ENCODE measurements at regions not wholly inside any gene's neighbourhood (a gene's known extent, or its start where the extent isn't known, plus 50 kb on each side); places are given as distances from the start of the nearest gene placed in this dataset.

DNA sequence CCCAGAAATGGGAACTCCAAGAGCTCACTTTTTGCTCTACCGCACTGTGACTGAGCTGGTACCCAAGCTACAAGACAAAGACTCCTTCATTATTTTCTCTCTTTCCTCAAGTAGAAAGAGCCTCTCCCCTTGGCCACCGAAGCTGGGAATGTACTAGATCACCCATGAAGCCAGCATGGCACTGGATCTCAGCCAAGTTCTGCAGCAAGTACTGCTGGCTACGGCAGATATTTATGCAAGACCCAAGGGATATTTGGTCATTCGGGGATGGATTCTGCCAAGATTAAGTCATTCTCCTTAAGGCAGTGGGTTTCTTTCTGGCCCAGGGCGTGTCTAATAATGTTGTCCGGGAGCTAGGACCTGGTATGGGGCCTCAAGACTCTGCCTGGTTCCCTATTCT lies 633.5 kb downstream of the SLITRK1 start:
- TF ChIP-seq, protein P1, sequence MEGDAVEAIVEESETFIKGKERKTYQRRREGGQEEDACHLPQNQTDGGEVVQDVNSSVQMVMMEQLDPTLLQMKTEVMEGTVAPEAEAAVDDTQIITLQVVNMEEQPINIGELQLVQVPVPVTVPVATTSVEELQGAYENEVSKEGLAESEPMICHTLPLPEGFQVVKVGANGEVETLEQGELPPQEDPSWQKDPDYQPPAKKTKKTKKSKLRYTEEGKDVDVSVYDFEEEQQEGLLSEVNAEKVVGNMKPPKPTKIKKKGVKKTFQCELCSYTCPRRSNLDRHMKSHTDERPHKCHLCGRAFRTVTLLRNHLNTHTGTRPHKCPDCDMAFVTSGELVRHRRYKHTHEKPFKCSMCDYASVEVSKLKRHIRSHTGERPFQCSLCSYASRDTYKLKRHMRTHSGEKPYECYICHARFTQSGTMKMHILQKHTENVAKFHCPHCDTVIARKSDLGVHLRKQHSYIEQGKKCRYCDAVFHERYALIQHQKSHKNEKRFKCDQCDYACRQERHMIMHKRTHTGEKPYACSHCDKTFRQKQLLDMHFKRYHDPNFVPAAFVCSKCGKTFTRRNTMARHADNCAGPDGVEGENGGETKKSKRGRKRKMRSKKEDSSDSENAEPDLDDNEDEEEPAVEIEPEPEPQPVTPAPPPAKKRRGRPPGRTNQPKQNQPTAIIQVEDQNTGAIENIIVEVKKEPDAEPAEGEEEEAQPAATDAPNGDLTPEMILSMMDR (IDR thresholded peaks at IDR 0.05), result no peak
- TF ChIP-seq POLR2A (IDR thresholded peaks at IDR 0.05), result no peak
- no peak for TF ChIP-seq POLR2AphosphoS5 (IDR thresholded peaks at IDR 0.05)

Data from sigmoid colon (tissue), 4 donors.